H1 (cell line): ENCODE measurements at regions not wholly inside any gene's neighbourhood (a gene's known extent, or its start where the extent isn't known, plus 50 kb on each side); places are given as distances from the start of the nearest gene placed in this dataset.

ENCODE experiments used
- CHD1 ChIP-seq: IDR thresholded peaks from 2 replicates; pipeline ENCODE4 v1.6.1; 2012; ENCODE audit warnings: low read depth, low read length, improper control_type of control experiment
- CHD7 ChIP-seq: fragments of 300-600 bp; sonication (generic); IDR thresholded peaks from 2 replicates; pipeline ENCODE4 v1.7.1; 2012; ENCODE audit warnings: low read length, moderate library complexity, mild to moderate bottlenecking, inconsistent platforms; ENCODE audit not compliant: insufficient replicate concordance
- CTCF ChIP-seq, 3 experiments: IDR thresholded peaks; 1 replicate in 2 of 3; 2 replicates in 1 of 3; pipeline versions ENCODE4 v1.5.1 to v1.6.1; 2011; ENCODE audit warnings: low read length in 3 of 3, mild to moderate bottlenecking in 3 of 3, inconsistent platforms in 2 of 3, low read depth in 1 of 3, moderate library complexity in 1 of 3; ENCODE audit not compliant: insufficient read depth in 1 of 3; ENCODE audit errors: control extremely low read depth in 1 of 3
- EP300 ChIP-seq, 2 experiments: IDR thresholded peaks; 1 replicate in 1 of 2; 2 replicates in 1 of 2; pipeline ENCODE4 v1.6.1; 2011 to 2012; ENCODE audit warnings: low read depth in 2 of 2, low read length in 2 of 2, mild to moderate bottlenecking in 2 of 2, borderline replicate concordance in 1 of 2, inconsistent platforms in 1 of 2, moderate library complexity in 1 of 2
- EZH2 ChIP-seq: fragments of 200-600 bp; sonication (generic); IDR thresholded peaks from 2 replicates; pipeline ENCODE4 v1.7.1; 2012; ENCODE audit warnings: low read depth, mild to moderate bottlenecking, moderate library complexity, low read length, inconsistent platforms; ENCODE audit not compliant: severe bottlenecking
- FOSL1 ChIP-seq: IDR thresholded peaks from 2 replicates; pipeline ENCODE4 v1.6.1; 2011; ENCODE audit warnings: mild to moderate bottlenecking, low read depth, low read length, moderate library complexity; ENCODE audit not compliant: insufficient read depth
- HDAC2 ChIP-seq, 2 experiments: fragments of 300-600 bp in 1 of 2; sonication (generic) in 1 of 2; IDR thresholded peaks; 2 replicates each; pipeline ENCODE4 v1.6.1; 2011 to 2012; ENCODE audit warnings: low read depth in 2 of 2, low read length in 2 of 2, mild to moderate bottlenecking in 2 of 2, moderate library complexity in 2 of 2, borderline replicate concordance in 1 of 2, inconsistent platforms in 1 of 2
- POLR2A ChIP-seq, 2 experiments: IDR thresholded peaks; 1 replicate in 1 of 2; 2 replicates in 1 of 2; pipeline ENCODE4 v1.6.1; 2011; ENCODE audit warnings: low read depth in 2 of 2, low read length in 2 of 2, mild to moderate bottlenecking in 2 of 2; ENCODE audit errors: control extremely low read depth in 1 of 2
- POLR2AphosphoS5 ChIP-seq: IDR thresholded peaks from 2 replicates; pipeline ENCODE4 v1.6.1; 2011; ENCODE audit warnings: low read depth, low read length
- RAD21 ChIP-seq, 2 experiments: IDR thresholded peaks in 1 of 2; conservative IDR thresholded peaks in 1 of 2; 2 replicates each; pipeline ENCODE4 v1.6.1; 2011; ENCODE audit warnings: low read depth in 2 of 2, low read length in 2 of 2, improper control_type of control experiment in 1 of 2, inconsistent platforms in 1 of 2, mild to moderate bottlenecking in 1 of 2, moderate library complexity in 1 of 2
- RNF2 ChIP-seq: fragments of 200-900, 300-1000 bp; sonication (generic); IDR thresholded peaks from 2 replicates; pipeline ENCODE4 v1.7.1; 2016; ENCODE audit warnings: borderline replicate concordance, low read depth, mild to moderate bottlenecking, antibody characterized with exemption, low read length; ENCODE audit not compliant: poor library complexity, severe bottlenecking; ENCODE audit errors: missing control alignments
- SUZ12 ChIP-seq: fragments of 200-600 bp; sonication (generic); IDR thresholded peaks from 2 replicates; pipeline ENCODE4 v1.6.1; 2012; ENCODE audit warnings: mild to moderate bottlenecking, inconsistent platforms, low read length, moderate library complexity, mixed read lengths
- TCF12 ChIP-seq: IDR thresholded peaks from 2 replicates; pipeline ENCODE4 v1.6.1; 2011; ENCODE audit warnings: low read depth, mild to moderate bottlenecking, low read length
- YY1 ChIP-seq: IDR thresholded peaks from 2 replicates; pipeline ENCODE4 v1.6.1; 2011; ENCODE audit warnings: low read depth, mild to moderate bottlenecking, low read length

- TF ChIP-seq RNF2: no peak
- no peak for TF ChIP-seq YY1
- TF ChIP-seq POLR2AphosphoS5: no peak
- TF ChIP-seq POLR2A (IDR thresholded peaks at IDR 0.05; ENCODE audit: control extremely low read depth in 1 of 2, low read depth in 2 of 2, low read length in 2 of 2): no peak
- TF ChIP-seq HDAC2 (IDR thresholded peaks at IDR 0.05; ENCODE audit: borderline replicate concordance in 1 of 2, low read depth in 2 of 2, low read length in 2 of 2): no peak
- TF ChIP-seq CTCF (IDR thresholded peaks at IDR 0.05; ENCODE audit: control extremely low read depth in 1 of 3, insufficient read depth in 1 of 3, low read depth in 1 of 3, low read length in 3 of 3): no peak
- no peak for TF ChIP-seq TCF12
- TF ChIP-seq RAD21 (IDR thresholded peaks at IDR 0.05 in 1 of 2, conservative IDR thresholded peaks at IDR 0.05 in 1 of 2; ENCODE audit: low read depth in 2 of 2, low read length in 2 of 2): no peak
- TF ChIP-seq FOSL1: no peak
- TF ChIP-seq EP300 (IDR thresholded peaks at IDR 0.05; ENCODE audit: borderline replicate concordance in 1 of 2, low read depth in 2 of 2, low read length in 2 of 2): no peak
- TF ChIP-seq CHD1: no peak
- TF ChIP-seq EZH2: no peak
- no peak for TF ChIP-seq SUZ12
- no peak for TF ChIP-seq CHD7
These were observed 106.7 kb upstream of the ZC3H12C start for GRCh38 chr11:109986488-109986887.
